ENCODE measurements at regions not wholly inside any gene's neighbourhood (a gene's known extent, or its start where the extent isn't known, plus 50 kb on each side); places are given as distances from the start of the nearest gene placed in this dataset.

GRCh38 chr2:83705146-83705545 is 753.9 kb downstream of the SUCLG1 start:
- TF ChIP-seq CTCF (conservative IDR thresholded peaks at IDR 0.05; ENCODE audit: low read depth, low read length): no peak
- TF ChIP-seq EZH2 (IDR thresholded peaks at IDR 0.05; ENCODE audit: low read length, unreplicated experiment): no peak
- no peak for TF ChIP-seq EZH2phosphoT487 (IDR thresholded peaks at IDR 0.05; ENCODE audit: borderline replicate concordance, low read length)
